ENCODE measurements at regions not wholly inside any gene's neighbourhood (a gene's known extent, or its start where the extent isn't known, plus 50 kb on each side); places are given as distances from the start of the nearest gene placed in this dataset.

DNA sequence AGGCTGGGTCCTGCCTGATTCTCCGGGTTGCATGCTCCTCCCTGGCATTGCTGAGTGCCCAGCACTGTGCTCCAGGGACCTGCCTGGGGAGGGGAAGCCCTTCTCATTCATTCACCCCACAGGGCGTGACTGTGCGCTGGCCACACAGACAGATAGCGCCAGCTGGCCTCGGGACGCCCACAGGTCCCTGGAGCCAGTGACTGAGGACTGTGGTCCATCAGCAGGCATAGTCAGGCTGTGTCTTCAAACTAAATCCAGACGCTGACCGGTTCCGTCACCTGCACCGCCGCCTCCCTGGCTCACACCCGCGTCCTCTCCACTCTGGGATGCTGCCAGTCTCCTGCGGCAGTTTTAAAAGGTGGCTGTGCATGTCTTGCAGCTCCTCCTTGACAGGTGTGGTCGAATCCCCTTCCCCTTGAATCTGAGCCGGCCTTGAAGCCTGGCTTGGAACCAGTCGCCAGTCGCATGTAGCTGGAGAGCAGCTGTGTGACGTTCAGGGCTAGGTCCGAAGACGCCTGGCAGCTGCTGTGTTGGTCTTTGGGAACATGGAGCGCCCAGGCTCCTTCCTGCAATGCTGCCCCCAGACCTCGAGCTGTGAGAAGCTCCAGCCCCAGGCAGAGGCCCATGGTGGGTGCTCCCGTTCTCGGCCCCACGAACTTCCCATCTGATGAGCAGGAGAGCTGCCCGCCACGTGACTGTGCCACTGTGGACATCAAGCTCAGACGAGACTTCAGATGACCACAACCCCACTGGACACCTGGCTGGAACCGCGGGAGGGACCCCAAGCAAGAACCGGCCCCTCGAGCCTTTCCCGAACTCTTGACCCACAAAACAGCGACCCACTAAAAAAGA, 94.1 kb downstream of the ADRA2C start (continued):
- TF ChIP-seq, protein P1, sequence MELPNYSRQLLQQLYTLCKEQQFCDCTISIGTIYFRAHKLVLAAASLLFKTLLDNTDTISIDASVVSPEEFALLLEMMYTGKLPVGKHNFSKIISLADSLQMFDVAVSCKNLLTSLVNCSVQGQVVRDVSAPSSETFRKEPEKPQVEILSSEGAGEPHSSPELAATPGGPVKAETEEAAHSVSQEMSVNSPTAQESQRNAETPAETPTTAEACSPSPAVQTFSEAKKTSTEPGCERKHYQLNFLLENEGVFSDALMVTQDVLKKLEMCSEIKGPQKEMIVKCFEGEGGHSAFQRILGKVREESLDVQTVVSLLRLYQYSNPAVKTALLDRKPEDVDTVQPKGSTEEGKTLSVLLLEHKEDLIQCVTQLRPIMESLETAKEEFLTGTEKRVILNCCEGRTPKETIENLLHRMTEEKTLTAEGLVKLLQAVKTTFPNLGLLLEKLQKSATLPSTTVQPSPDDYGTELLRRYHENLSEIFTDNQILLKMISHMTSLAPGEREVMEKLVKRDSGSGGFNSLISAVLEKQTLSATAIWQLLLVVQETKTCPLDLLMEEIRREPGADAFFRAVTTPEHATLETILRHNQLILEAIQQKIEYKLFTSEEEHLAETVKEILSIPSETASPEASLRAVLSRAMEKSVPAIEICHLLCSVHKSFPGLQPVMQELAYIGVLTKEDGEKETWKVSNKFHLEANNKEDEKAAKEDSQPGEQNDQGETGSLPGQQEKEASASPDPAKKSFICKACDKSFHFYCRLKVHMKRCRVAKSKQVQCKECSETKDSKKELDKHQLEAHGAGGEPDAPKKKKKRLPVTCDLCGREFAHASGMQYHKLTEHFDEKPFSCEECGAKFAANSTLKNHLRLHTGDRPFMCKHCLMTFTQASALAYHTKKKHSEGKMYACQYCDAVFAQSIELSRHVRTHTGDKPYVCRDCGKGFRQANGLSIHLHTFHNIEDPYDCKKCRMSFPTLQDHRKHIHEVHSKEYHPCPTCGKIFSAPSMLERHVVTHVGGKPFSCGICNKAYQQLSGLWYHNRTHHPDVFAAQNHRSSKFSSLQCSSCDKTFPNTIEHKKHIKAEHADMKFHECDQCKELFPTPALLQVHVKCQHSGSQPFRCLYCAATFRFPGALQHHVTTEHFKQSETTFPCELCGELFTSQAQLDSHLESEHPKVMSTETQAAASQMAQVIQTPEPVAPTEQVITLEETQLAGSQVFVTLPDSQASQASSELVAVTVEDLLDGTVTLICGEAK (IDR thresholded peaks at IDR 0.05): no peak
- TF ChIP-seq, protein P1 (CRISPR knock-in tag; IDR thresholded peaks at IDR 0.05): no peak
- TF ChIP-seq NFRKB (IDR thresholded peaks at IDR 0.05; ENCODE audit: low read depth): no peak

Measured in K562 (cell line).